Upper lobe of left lung (tissue), 6 donors: ENCODE measurements at regions not wholly inside any gene's neighbourhood (a gene's known extent, or its start where the extent isn't known, plus 50 kb on each side); places are given as distances from the start of the nearest gene placed in this dataset.

Experiments
- ATAC-seq, 2 donors: fragments of 200-7000 bp; cut with Tn5 transposase; one replicate each; pipeline ENCODE4 v1.9.1; 2022; ENCODE audit warnings: mild to moderate bottlenecking in 2 of 2, moderate library complexity in 2 of 2; ENCODE audit not compliant: low FRiP score in 2 of 2
- DNase-seq, 2 donors: peaks; one replicate each; pipeline ENCODE4 v3.0.0-alpha.2; 2019 to 2020
- H3K27ac ChIP-seq, 4 donors: fragments of 200-600 bp; sonication (generic); one replicate each; pipeline ENCODE4 v1.5.1; 2016 to 2019
- H3K27me3 ChIP-seq, 4 donors: fragments of 200-600 bp; sonication (generic); one replicate each; pipeline ENCODE4 v1.5.1; 2017 to 2019
- H3K36me3 ChIP-seq, 4 donors: fragments of 200-600 bp; sonication (generic); one replicate each; pipeline ENCODE4 v1.5.1; 2016 to 2019
- H3K4me1 ChIP-seq, 4 donors: fragments of 200-600 bp; sonication (generic); one replicate each; pipeline ENCODE4 v1.5.1; 2018 to 2019
- H3K4me3 ChIP-seq, 4 donors: fragments of 200-600 bp; sonication (generic); one replicate each; pipeline ENCODE4 v1.5.1; 2017 to 2019; ENCODE audit warnings: mild to moderate bottlenecking in 2 of 4, moderate library complexity in 1 of 4
- H3K9me3 ChIP-seq, 4 donors: fragments of 200-600 bp; sonication (generic); one replicate each; pipeline ENCODE4 v1.5.1; 2018 to 2019
- CTCF ChIP-seq, 6 experiments: fragments of 450-650 bp in 4 of 6; fragments of 200-600 bp in 2 of 6; sonication (generic) in 2 of 6; IDR thresholded peaks; one replicate each; pipeline ENCODE4 v1.5.1; 2016 to 2019; ENCODE audit warnings: antibody characterized with exemption in 6 of 6
- EP300 ChIP-seq, 4 donors: sonication (generic); formaldehyde crosslinking; IDR thresholded peaks; one replicate each; pipeline ENCODE4 v1.5.1; 2017; ENCODE audit warnings: antibody characterized with exemption in 4 of 4, control low read depth in 2 of 4
- POLR2A ChIP-seq, 4 donors: fragments of 450-650 bp; IDR thresholded peaks; one replicate each; pipeline ENCODE4 v1.5.1; 2016 to 2017; ENCODE audit warnings: antibody characterized with exemption in 4 of 4, mild to moderate bottlenecking in 2 of 4
- POLR2AphosphoS5 ChIP-seq, 2 donors: sonication (generic); formaldehyde crosslinking; IDR thresholded peaks; one replicate each; pipeline ENCODE4 v1.5.1; 2017; ENCODE audit warnings: antibody characterized with exemption in 2 of 2
- WGBS, 2 donors: methylation state at CpG; one replicate each; pipeline ENCODE4 v1.1.5; 2017 to 2018; 5-methylcytosine and 5-hydroxymethylcytosine counted together
- donor health status: DM: no; HTN: no; CAD: no; lungs with moderate emphysema.
- donor health status: DM: no; HTN: yes; CAD: no; lungs with severe emphysema.

- DNase-seq: no peak
- Histone ChIP-seq H3K27me3 (no peaks in the 10 kb centered on the region), H3K9me3 (no peaks in the 10 kb centered on the region), H3K4me1 (no peaks in the 10 kb centered on the region), H3K27ac (no peak overlapping the region), H3K4me3 (no peak overlapping the region), H3K36me3 (no peaks in the 10 kb centered on the region)
- ATAC-seq: no peak
- TF ChIP-seq EP300 (IDR thresholded peaks at IDR 0.05): no peak
- TF ChIP-seq CTCF (IDR thresholded peaks at IDR 0.05): no peak
- TF ChIP-seq POLR2A (IDR thresholded peaks at IDR 0.05): no peak
- no peak for TF ChIP-seq POLR2AphosphoS5 (IDR thresholded peaks at IDR 0.05)
- 80 to 88% methylated on average over 1 of the region's 1 CpG for WGBS, 2 donors
These were observed 292.9 kb upstream of the ROBO1 start for GRCh38 chr3:80060664-80061063.

DNA sequence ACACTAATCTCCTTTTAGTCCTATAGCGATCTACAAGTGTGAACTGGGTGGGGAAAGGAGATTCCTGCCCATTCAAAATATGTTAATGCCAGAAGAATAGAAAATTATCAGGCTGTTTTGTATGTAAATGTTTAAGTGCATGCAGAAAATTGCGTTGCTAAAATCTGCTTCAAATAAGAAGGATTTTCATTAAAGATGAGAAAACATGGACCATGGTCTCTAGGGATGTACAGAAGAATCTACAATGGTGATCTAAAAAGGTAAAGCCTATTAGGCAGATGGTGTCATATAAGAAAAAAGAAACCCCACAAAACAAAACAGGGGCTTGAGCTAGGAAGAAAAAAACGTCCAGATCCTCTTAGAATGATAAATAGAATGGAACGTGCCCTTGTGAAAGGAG lies 287.5 kb upstream of the ROBO1 start:
- Histone ChIP-seq H3K27ac (no peak overlapping the region), H3K36me3 (no peaks in the 10 kb centered on the region), H3K4me3 (no peak overlapping the region), H3K9me3 (no peaks in the 10 kb centered on the region), H3K27me3 (no peaks in the 10 kb centered on the region), H3K4me1 (no peaks in the 10 kb centered on the region)
- DNase-seq: no peak
- ATAC-seq: no peak
- 48 to 60% methylated on average over 4 of the region's 4 CpGs for WGBS, 2 donors
- no peak for TF ChIP-seq POLR2AphosphoS5 (IDR thresholded peaks at IDR 0.05)
- TF ChIP-seq EP300 (IDR thresholded peaks at IDR 0.05): no peak
- TF ChIP-seq POLR2A (IDR thresholded peaks at IDR 0.05): no peak
- TF ChIP-seq CTCF (IDR thresholded peaks at IDR 0.05): no peak

DNA sequence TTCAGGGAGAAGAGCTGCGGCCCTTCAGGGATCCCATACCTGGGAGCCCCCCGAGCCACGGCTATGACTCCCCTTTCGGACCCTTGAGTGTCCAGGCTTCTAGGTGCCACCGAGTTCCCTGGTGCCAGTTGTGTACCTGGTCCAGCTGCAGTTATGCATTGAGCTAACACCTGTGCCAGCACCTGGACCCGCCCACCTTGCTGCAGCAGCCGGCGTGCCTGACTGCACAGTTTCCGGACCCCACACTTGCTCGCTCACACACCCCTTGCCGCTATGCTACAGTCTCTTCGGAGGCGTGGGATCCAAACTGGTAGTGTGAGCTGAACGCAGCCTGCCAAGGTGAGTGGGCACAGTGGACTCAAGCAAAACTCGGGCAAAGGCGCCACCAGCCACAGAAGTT lies 284.5 kb upstream of the ROBO1 start:
- TF ChIP-seq EP300 (IDR thresholded peaks at IDR 0.05) (no peak), CTCF (IDR thresholded peaks at IDR 0.05) (no peak), POLR2A (IDR thresholded peaks at IDR 0.05) (no peak), POLR2AphosphoS5 (IDR thresholded peaks at IDR 0.05) (no peak)
- peak in 1 of 2 donors; percentile 54 for DNase-seq
- no peak for ATAC-seq

GRCh38 chr3:80051602-80051962 lies 283.8 kb upstream of the ROBO1 start:
- peak in 1 of 2 donors; percentile 11 for ATAC-seq
- no peak for DNase-seq
- H3K4me3 ChIP-seq: no peak overlapping the region
- H3K27ac ChIP-seq: no peak overlapping the region
- no peaks in the 10 kb centered on the region for H3K4me1 ChIP-seq
- TF ChIP-seq POLR2AphosphoS5 (IDR thresholded peaks at IDR 0.05) (no peak), CTCF (IDR thresholded peaks at IDR 0.05) (no peak), EP300 (IDR thresholded peaks at IDR 0.05) (no peak), POLR2A (IDR thresholded peaks at IDR 0.05) (no peak)
- 92 to 93% methylated on average over 5 to 7 of the region's 7 CpGs for WGBS, 2 donors
- no peaks in the 10 kb centered on the region for H3K9me3 ChIP-seq
- no peaks in the 10 kb centered on the region for H3K36me3 ChIP-seq
- H3K27me3 ChIP-seq: no peaks in the 10 kb centered on the region

More for the DNA sequence above, 284.5 kb upstream of the ROBO1 start:
- no peaks in the 10 kb centered on the region for H3K36me3 ChIP-seq
- H3K9me3 ChIP-seq: no peaks in the 10 kb centered on the region
- 92% methylated on average over 16 of the region's 16 CpGs for WGBS, 2 donors
- H3K27ac ChIP-seq: no peak overlapping the region
- no peaks in the 10 kb centered on the region for H3K4me1 ChIP-seq
- no peak overlapping the region for H3K4me3 ChIP-seq
- H3K27me3 ChIP-seq: no peaks in the 10 kb centered on the region

DNA sequence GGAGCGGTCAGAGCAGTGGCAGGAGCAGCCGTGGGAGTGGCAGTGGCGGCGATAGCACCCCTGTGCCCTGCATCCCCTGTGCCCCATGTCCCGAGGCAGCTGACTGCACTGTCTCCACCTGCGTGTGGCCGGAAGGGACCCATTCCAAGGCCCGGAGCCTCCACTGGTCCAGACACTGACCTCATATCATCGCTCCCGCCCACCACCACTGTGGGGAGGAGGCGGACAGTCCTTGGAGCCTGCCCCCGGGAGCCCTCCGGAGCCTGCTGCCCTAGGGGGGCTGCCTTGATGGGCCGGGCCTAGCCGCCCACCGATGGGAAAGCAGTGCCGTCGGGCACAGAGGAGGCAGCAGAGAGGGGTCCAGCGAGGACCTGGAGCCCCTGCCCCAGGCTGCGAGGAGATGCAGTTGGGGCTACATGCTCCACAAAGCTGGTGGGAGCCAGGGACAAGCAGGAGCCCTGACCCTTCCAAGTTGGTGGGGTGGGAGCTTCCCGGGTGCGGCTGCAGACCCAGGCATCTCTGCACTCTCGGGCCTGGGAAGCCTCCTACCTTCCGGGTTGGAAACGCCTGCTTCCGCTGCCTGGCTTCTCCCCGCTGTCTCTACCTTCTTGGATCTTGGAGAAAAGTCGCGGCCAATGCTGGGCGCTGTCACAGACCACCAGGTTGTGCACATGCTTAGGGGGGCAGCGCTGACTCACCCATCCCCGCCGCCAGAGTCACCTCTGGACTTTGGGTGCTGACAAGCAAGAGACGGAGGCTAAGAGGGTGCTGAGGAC lies 283.2 kb upstream of the ROBO1 start:
- DNase-seq (peak in 1 of 2 donors; percentile 76), ATAC-seq (peak; percentile 32 to 62)
- H3K27ac ChIP-seq: no peak overlapping the region
- no peak overlapping the region for H3K4me3 ChIP-seq
- 92% methylated on average over 26 to 34 of the region's 34 CpGs for WGBS, 2 donors
- no peaks in the 10 kb centered on the region for H3K9me3 ChIP-seq
- no peaks in the 10 kb centered on the region for H3K4me1 ChIP-seq
- no peaks in the 10 kb centered on the region for H3K27me3 ChIP-seq
- TF ChIP-seq EP300 (IDR thresholded peaks at IDR 0.05) (no peak), POLR2AphosphoS5 (IDR thresholded peaks at IDR 0.05) (no peak), POLR2A (IDR thresholded peaks at IDR 0.05) (no peak), CTCF (IDR thresholded peaks at IDR 0.05) (no peak)
- no peaks in the 10 kb centered on the region for H3K36me3 ChIP-seq
